GM21528 (cell line): ENCODE measurements at regions not wholly inside any gene's neighbourhood (a gene's known extent, or its start where the extent isn't known, plus 50 kb on each side); places are given as distances from the start of the nearest gene placed in this dataset.

ENCODE experiments used
- ATAC-seq: cut with Tn5 transposase; IDR thresholded peaks from one replicate; pipeline ENCODE4 v1.9.1; 2021; ENCODE audit warnings: mild to moderate bottlenecking, moderate library complexity; ENCODE audit not compliant: unreplicated experiment, low FRiP score

- no peak for ATAC-seq
Measured at GRCh38 chr5:138666226-138666742, 86.9 kb upstream of the CTNNA1 start.

GRCh38 chr5:138665261-138665660 lies 88.0 kb upstream of the CTNNA1 start:
- no peak for ATAC-seq

DNA sequence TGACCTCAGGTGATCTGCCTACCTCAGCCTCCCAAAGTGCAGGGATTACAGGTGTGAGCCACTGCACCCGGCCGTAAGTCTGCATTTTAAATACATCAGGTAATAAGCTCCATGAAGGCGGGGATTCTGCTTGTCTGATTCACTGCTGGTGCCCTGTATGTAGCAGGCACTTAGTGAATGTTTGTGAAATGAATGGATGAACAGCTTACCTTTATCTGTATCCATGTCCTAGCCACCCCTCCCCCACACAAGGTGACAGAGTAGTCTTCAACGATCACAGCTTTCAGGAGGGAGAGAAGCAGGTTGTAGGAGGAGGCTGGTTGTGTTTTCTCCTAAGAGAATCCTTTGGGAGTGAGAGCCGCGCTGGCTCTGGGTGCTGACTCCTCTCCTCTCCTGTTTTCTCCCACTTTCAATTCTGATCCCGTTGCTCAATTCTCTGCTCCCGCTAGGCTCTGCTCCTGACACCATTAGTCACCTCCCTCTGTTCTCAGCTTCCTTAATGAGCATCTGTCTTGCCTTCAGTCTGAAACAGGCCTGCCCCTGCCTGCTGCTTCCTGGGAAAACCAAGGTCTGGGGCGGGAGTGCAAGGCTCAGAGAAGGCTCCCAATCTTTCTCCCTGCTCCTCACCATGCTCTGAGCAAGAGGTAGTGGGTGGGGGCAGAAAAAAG lies 88.8 kb upstream of the CTNNA1 start:
- no peak for ATAC-seq

GRCh38 chr5:138663561-138663960 lies 88.4 kb upstream of the HSPA9 start:
- ATAC-seq = no peak

GRCh38 chr5:138663009-138663408 lies 87.8 kb upstream of the HSPA9 start:
- no peak for ATAC-seq

GRCh38 chr5:138662599-138662998 lies 87.4 kb upstream of the HSPA9 start:
- no peak for ATAC-seq

DNA sequence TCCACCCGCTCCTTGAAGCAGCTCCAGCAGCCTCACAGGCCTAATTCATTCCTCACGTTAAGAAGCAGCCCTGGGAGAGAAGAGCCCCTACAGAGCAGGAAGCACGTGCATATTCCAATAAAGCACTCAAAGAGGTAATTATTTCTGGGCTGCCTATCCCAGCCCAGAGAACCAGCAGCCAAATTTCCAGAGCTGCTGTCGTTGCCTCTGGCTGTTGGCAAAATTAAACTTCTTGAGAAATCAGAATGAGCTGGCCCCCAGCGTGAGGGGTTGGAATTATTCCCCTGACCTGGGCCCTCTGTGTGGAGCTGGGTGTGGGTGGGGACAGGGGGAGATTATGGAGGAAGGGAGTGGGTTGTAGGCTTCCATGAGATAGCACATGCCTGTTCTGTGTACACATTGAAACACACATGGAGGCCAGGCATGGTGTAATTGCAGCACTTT lies 86.8 kb upstream of the HSPA9 start:
- no peak for ATAC-seq

DNA sequence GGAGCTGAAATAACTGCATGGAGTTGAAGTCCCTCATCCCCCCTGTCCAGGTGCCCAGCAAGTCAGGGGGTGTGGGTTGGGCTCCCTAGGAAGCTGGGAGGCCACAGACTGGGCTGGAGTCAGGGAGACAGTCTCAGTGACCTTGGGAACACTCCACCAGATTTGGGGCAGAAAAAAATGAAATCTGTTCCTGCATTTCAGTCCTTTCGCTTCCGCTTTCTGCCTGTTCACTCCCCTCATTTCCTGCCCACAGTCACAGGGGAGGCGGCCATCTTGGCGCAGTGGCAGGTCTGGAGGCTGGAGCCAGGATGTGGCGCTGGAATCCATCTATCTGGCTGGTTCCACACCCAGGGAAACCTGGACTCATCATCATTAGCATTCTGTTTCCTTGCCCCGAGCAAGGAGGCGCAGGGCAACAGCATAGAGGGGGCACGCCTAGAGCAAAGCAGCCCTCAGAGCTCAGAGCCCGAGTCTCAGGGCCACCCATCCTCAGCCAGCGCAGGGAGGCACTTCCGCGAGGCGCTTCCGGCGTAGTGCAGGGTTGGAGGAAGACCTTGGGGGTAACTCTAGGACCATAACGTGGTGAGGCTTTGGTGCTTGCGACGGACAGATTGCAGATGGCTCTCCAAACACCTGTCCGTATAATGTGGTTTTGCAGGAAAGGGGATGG lies 86.2 kb upstream of the HSPA9 start:
- no peak for ATAC-seq

GRCh38 chr5:138660051-138660572 lies 84.9 kb upstream of the HSPA9 start:
- ATAC-seq = no peak

- no peak for ATAC-seq
Measured at GRCh38 chr5:138659561-138659960, 84.4 kb upstream of the HSPA9 start.

DNA sequence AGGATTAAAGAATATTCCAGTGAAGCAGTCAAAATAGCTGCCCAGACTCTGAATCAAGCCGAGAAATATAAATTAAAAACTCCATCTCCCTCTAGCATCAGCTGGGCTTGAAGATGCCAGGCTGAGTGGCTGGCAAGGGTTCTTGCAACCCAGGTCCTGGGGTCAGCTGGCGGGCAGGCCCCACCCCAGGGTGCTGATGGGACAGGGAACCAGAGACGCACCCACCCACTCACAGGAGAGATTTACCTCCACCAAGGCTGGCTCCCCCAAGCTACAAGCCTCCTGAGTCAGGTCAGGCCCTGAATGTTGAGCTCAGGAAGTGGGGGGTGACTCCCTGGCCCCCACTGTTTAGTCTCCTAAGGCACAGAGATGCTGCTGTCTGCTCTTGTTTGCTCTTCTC lies 83.9 kb upstream of the HSPA9 start:
- no peak for ATAC-seq

DNA sequence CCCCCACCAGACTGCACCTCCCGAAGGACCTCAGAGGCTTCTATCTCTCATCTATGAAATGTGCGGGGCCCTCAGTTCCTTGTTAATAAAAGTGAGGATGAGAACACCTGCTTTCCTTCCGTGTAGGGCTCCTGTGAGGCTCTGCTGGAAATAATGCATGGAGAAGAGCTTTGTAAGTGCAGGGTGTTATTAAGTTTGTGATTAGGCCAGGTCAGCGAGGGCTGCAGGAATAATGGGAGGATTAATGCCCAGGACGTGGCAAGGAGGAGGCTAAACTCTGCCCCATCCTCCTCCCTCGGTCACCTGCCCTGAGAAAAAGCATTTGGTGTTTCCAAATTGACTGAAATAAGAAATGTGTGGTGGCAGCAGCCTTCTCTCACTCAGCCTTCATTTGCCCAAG lies 83.5 kb upstream of the HSPA9 start:
- ATAC-seq = no peak

DNA sequence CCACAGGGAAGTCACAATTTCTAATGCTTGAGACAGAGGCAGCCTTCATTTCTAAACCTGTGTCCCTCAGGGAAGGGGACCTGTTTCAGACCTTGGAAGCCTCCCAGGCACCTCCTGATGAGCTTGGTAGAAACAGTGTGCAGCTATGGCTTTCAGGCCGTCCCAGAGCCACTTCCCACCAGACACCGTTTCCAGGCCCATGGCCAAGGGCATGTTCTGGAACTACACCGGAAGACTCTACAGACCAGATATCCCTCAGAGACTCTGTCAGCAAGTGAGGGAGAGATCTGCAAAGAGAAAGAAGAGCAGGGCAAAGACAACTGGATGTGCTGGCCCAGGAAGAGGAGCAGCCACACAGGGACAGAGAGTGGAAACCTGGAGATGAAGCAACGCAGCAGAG lies 82.2 kb upstream of the HSPA9 start:
- ATAC-seq = no peak

DNA sequence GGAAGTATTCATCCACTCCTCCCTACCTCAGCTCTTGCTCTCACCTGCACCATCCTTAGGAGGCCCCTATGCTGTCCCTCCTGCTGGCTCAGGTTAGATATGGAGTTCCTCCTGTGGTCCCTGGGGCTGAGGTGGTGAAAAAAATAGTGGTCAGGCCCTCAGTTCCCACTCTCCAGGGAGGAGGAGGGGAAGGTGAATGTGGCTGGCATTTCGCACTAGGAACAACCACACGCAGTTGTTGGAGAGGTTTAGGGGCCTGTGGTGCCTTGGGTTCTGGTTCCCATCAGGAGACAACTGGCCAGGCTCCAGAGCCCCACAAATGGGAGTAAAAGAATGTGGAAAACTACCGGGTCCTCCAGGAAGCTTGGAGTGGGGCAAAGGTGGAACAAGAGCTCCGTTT lies 81.7 kb upstream of the HSPA9 start:
- ATAC-seq = no peak

- ATAC-seq = no peak
Measured at GRCh38 chr5:138655530-138656190, 80.5 kb upstream of the HSPA9 start.

DNA sequence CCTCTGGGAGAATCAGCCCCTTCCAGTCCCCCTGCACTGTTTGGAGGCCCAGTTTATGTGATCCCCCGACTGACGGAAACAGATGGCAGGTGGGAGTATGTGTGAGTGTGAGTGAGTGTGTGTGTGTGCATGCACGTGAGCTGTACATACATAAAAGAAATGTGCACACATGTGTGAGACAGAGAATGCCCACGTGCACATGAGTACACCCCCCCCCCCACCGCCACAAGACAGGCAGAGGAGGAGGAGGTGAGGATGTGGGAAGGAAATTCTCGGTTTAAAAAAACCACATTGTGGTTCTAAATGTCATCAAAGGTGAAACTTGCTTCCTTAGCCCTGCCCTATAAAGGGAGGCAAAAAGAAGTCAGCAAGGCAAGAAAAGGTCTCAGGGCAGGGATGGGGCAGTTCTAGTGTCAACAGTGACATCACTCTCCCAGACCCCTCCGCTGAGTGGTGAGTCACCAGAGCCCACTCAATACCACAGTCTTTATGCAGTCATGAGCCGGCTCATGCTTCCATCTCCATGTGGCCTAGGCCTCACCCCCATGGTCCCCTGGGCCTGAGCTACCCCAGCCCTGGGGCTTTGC lies 79.2 kb upstream of the HSPA9 start:
- ATAC-seq = peak; percentile 65

GRCh38 chr5:138653502-138653901 lies 78.3 kb upstream of the HSPA9 start:
- ATAC-seq = no peak

DNA sequence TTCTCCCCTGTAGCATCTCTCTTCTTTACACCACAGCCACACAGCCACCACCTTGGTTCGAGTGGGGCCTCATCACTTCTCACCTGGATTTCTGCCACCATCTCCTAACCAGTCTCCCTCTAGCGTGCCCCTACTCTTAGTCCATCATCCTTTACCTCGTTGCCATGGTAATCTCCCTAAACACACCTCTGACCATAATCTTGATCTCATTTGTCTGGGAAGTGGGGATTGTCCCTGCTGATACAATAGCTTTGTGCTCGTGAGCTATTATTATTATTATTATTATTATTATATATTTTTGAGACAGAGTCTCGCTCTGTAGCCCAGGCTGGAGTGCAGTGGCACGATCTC lies 76.5 kb upstream of the HSPA9 start:
- ATAC-seq = no peak

DNA sequence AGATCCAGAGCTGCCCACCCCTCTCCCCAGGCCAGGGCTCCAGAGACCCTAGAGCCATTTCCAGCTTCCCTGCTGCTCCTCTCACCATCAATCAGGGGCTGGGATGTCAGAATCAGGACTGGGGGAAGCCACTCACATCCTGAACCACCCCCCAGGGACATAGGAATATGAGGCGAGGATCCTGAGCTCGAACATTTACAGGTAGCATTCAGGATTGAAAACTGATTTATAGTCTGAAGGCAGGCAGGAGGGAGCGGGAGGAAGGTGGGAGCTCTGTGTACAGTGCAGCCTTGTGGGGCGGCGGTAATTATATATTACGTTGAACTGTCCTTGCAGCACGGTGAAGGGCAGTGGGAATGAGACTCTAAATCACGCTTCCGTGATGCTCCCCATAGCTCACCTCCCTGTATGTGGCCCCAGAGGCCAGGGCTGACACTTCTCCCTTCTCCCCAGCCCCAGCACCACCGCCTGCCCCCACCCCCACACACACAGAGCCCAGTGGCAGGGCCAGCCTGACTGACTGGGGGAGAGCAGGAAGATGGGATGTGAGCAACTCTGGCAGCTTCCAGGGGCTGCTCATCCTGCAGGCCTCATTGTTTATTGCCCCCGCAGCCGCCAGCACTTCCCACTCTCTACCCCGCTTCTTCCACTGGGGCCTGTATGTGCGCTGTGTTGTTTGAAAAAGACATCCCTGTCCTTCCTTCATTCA lies 76.0 kb upstream of the HSPA9 start:
- ATAC-seq = no peak

- ATAC-seq = no peak
Measured at GRCh38 chr5:138650196-138650595, 75.0 kb upstream of the HSPA9 start.

DNA sequence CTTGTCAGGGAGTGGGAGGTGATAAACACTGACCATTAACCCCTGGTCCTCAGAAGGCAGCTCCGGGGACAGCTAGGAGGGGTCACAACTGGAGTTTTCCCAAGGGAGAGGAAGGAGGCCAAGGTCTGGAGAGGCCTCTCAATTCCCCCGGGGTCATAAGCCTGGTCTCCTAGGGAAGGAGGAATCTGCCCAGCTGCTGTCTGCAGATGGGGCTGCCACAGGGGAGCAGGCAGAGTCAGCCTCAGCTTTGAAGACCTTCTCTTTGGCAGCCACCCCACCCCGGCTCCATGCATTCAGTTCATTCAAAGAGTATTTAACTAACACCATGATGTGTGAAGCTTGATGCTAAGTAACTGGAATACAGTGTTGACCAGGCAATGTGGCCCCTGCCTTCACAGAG lies 74.6 kb upstream of the HSPA9 start:
- no peak for ATAC-seq
